WTC11 (cell line): ENCODE measurements at regions not wholly inside any gene's neighbourhood (a gene's known extent, or its start where the extent isn't known, plus 50 kb on each side); places are given as distances from the start of the nearest gene placed in this dataset.

Source experiments
- ATAC-seq: fragments of 200-7000 bp; cut with Tn5 transposase; 2 replicates; pipeline ENCODE4 v1.10.0; 2021; ENCODE audit warnings: mild to moderate bottlenecking, moderate library complexity
- CTCF ChIA-PET: fragments of 300-600 bp; sonication (Branson Sonifier 250); formaldehyde crosslinking; loops from one replicate; lab custom pipeline; 2021; ENCODE audit warnings: antibody characterized with exemption; lab: Charles Lee
- POLR2A ChIA-PET: fragments of 350-600 bp; sonication (Branson Sonifier 250); formaldehyde crosslinking; loops from one replicate; lab custom pipeline; 2021; ENCODE audit warnings: antibody characterized with exemption; lab: Charles Lee
- DNase-seq: peaks from one replicate; pipeline ENCODE4 v3.0.0; 2021; ENCODE audit warnings: low spot score
- H3K27ac Mint-ChIP-seq: 2 replicates; pipeline ENCODE4 v1.8.0; 2021; ENCODE audit warnings: mixed read lengths
- H3K27me3 Mint-ChIP-seq: 2 replicates; pipeline ENCODE4 v1.8.0; 2021; ENCODE audit warnings: low read depth, mild to moderate bottlenecking, moderate library complexity, mixed read lengths
- H3K36me3 Mint-ChIP-seq: 2 replicates; pipeline ENCODE4 v1.8.0; 2021; ENCODE audit warnings: mixed read lengths
- H3K4me1 Mint-ChIP-seq: 2 replicates; pipeline ENCODE4 v1.8.0; 2022; ENCODE audit warnings: mixed read lengths
- H3K4me3 Mint-ChIP-seq: 2 replicates; pipeline ENCODE4 v1.8.0; 2021; ENCODE audit warnings: mild to moderate bottlenecking, moderate library complexity, mixed read lengths
- H3K9me3 Mint-ChIP-seq: 2 replicates; pipeline ENCODE4 v1.8.0; 2021; ENCODE audit warnings: mixed read lengths
- ATF3 ChIP-seq: sonication (generic); formaldehyde crosslinking; conservative IDR thresholded peaks from 2 replicates; pipeline ENCODE4 v1.8.1; 2022; ENCODE audit warnings: mild to moderate bottlenecking, missing genetic modification reagents
- CREB1 ChIP-seq: sonication (generic); formaldehyde crosslinking; IDR thresholded peaks from 2 replicates; pipeline ENCODE4 v1.8.0; 2023; ENCODE audit warnings: mild to moderate bottlenecking, missing genetic modification reagents
- CREM ChIP-seq: sonication (generic); formaldehyde crosslinking; IDR thresholded peaks from 2 replicates; pipeline ENCODE4 v1.8.1; 2022; ENCODE audit warnings: mild to moderate bottlenecking, missing genetic modification reagents, moderate library complexity
- CTCF ChIP-seq: fragments of 200-600 bp; IDR thresholded peaks from 2 replicates; pipeline ENCODE4 v1.8.0; 2022; ENCODE audit warnings: antibody characterized with exemption
- GABPB1 ChIP-seq: sonication (generic); formaldehyde crosslinking; IDR thresholded peaks from 2 replicates; pipeline ENCODE4 v1.8.1; 2023; ENCODE audit warnings: mild to moderate bottlenecking, missing genetic modification reagents
- HMGA2 ChIP-seq: fragments of 250-450 bp; sonication (Bioruptor Pico); IDR thresholded peaks from 2 replicates; pipeline ENCODE4 v1.4.0; 2021; ENCODE audit warnings: mild to moderate bottlenecking, moderate library complexity
- IRF1 ChIP-seq: sonication (generic); formaldehyde crosslinking; IDR thresholded peaks from 2 replicates; pipeline ENCODE4 v1.8.0; 2023; ENCODE audit warnings: missing genetic modification reagents
- JAZF1 ChIP-seq: fragments of 250-450 bp; sonication (Bioruptor Pico); IDR thresholded peaks from 2 replicates; pipeline ENCODE4 v1.9.0; 2021; ENCODE audit warnings: moderate library complexity, mild to moderate bottlenecking, inconsistent platforms
- MYBL2 ChIP-seq: sonication (generic); formaldehyde crosslinking; IDR thresholded peaks from 2 replicates; pipeline ENCODE4 v1.8.1; 2023; ENCODE audit warnings: mild to moderate bottlenecking, moderate library complexity, missing genetic modification reagents
- NFYB ChIP-seq: sonication (generic); formaldehyde crosslinking; conservative IDR thresholded peaks from 2 replicates; pipeline ENCODE4 v1.8.0; 2022; ENCODE audit warnings: low read depth, missing genetic modification reagents
- ZBTB21 ChIP-seq: sonication (generic); formaldehyde crosslinking; IDR thresholded peaks from 2 replicates; pipeline ENCODE4 v1.8.1; 2023; ENCODE audit warnings: mild to moderate bottlenecking, missing genetic modification reagents, borderline replicate concordance
- ZBTB43 ChIP-seq: sonication (generic); formaldehyde crosslinking; IDR thresholded peaks from 2 replicates; pipeline ENCODE4 v1.8.1; 2023; ENCODE audit warnings: mild to moderate bottlenecking, missing genetic modification reagents
- ZNF138 ChIP-seq: sonication (generic); formaldehyde crosslinking; conservative IDR thresholded peaks from 2 replicates; pipeline ENCODE4 v1.8.1; 2022; ENCODE audit warnings: mild to moderate bottlenecking, moderate library complexity, missing genetic modification reagents
- ZNF232 ChIP-seq: sonication (generic); formaldehyde crosslinking; IDR thresholded peaks from 2 replicates; pipeline ENCODE4 v1.8.0; 2022; ENCODE audit warnings: mild to moderate bottlenecking, missing genetic modification reagents
- ZNF281 ChIP-seq: sonication (generic); formaldehyde crosslinking; IDR thresholded peaks from 2 replicates; pipeline ENCODE4 v1.8.0; 2023; ENCODE audit warnings: mild to moderate bottlenecking, missing genetic modification reagents
- ZNF317 ChIP-seq: sonication (generic); formaldehyde crosslinking; IDR thresholded peaks from 2 replicates; pipeline ENCODE4 v1.8.1; 2023; ENCODE audit warnings: low read depth, mild to moderate bottlenecking, moderate library complexity, missing genetic modification reagents, borderline replicate concordance
- ZNF425 ChIP-seq: fragments of 250-450 bp; sonication (Bioruptor Pico); conservative IDR thresholded peaks from 2 replicates; pipeline ENCODE4 v1.9.0; 2021; ENCODE audit warnings: mild to moderate bottlenecking
- ZNF532 ChIP-seq: fragments of 250-450 bp; sonication (Bioruptor Pico); IDR thresholded peaks from 2 replicates; pipeline ENCODE4 v1.9.0; 2021; ENCODE audit warnings: mild to moderate bottlenecking, borderline replicate concordance
- ZNF671 ChIP-seq: fragments of 250-450 bp; sonication (Bioruptor Pico); IDR thresholded peaks from 2 replicates; pipeline ENCODE4 v1.8.0; 2021; ENCODE audit warnings: mild to moderate bottlenecking

- H3K9me3 Mint-ChIP-seq: peaks cover 48% of the 10 kb centered on the region
- peaks cover 13% of the 10 kb centered on the region for H3K36me3 Mint-ChIP-seq
- H3K4me3 Mint-ChIP-seq: no peak overlapping the region
- H3K4me1 Mint-ChIP-seq: peaks cover 10% of the 10 kb centered on the region
- CTCF ChIA-PET: no interaction called here
- ATAC-seq (no peak), DNase-seq (no peak)
- H3K27me3 Mint-ChIP-seq: no peaks in the 10 kb centered on the region; the same call in none of the 2 replicates
- TF ChIP-seq JAZF1 (CRISPR knock-in tag) (no peak), ZNF532 (no peak), CREM (CRISPR knock-in tag) (no peak), ZNF671 (CRISPR knock-in tag) (no peak), ZNF425 (CRISPR knock-in tag) (no peak), ZNF232 (no peak), ZNF138 (CRISPR knock-in tag) (no peak)
- POLR2A ChIA-PET: no interaction called here
- H3K27ac Mint-ChIP-seq: no peak overlapping the region
Measured at GRCh38 chr12:94025756-94026155, 122.6 kb upstream of the PLXNC1 start.

- Mint-ChIP-seq H3K27ac (no peak overlapping the region), H3K36me3 (peaks cover 13% of the 10 kb centered on the region), H3K27me3 (no peaks in the 10 kb centered on the region; the same call in none of the 2 replicates), H3K4me3 (no peak overlapping the region), H3K4me1 (peaks cover 13% of the 10 kb centered on the region), H3K9me3 (peaks cover 44% of the 10 kb centered on the region)
- no peak for DNase-seq
- POLR2A ChIA-PET: no interaction called here
- ATAC-seq: no peak
- CTCF ChIA-PET: no interaction called here
- TF ChIP-seq CTCF (no peak), HMGA2 (no peak), ZNF281 (CRISPR knock-in tag) (no peak), IRF1 (CRISPR knock-in tag) (no peak), MYBL2 (CRISPR knock-in tag) (no peak), CREB1 (CRISPR knock-in tag) (no peak), NFYB (CRISPR knock-in tag) (no peak), GABPB1 (CRISPR knock-in tag) (no peak), ZBTB43 (CRISPR knock-in tag) (no peak), ZBTB21 (CRISPR knock-in tag) (no peak), ATF3 (CRISPR knock-in tag) (no peak), ZNF317 (CRISPR knock-in tag) (no peak)
- TF ChIP-seq, all 79 proteins: peak for 0
Measured at GRCh38 chr12:94026596-94026995, 121.8 kb upstream of the PLXNC1 start.
